A172 (cell line): ENCODE measurements at regions not wholly inside any gene's neighbourhood (a gene's known extent, or its start where the extent isn't known, plus 50 kb on each side); places are given as distances from the start of the nearest gene placed in this dataset.

Source experiments
- DNase-seq: peaks from one replicate; pipeline ENCODE4 v3.0.0-alpha.2; 2015; ENCODE audit warnings: low spot score

DNA sequence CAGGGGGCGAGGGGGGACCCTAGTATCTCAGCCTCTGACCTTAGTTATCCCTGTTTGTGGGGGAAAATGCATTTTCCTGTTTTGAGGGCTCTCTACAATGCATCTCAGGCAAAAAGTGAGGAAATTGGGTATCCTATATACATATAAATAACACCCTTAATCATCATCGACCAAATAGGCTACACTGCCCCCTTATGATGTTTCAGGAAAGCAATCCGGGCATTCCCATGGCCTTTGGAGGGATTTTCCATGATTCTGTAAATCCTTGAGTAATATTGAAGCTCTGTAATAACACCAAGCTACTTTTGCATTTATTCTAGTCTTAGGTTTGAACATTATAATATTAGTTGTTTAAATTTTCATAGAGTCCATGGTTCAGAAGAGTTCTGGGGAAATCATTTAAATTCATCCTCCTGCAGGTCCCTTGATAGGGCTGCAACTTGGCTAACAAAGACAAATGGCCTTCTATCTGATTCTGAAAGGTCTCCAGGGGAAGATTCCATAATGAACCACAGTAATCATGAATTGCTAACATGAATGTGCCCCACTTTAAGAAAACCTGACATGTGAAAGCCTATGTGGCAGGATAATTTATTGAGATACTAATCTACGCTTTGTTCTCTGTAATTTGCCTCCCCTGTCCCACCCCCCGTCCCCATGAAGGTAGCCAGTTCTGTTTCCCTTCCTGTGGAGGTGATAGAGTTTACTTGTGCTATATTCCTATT lies 91.5 kb upstream of the SCOC start:
- DNase-seq, result no peak

DNA sequence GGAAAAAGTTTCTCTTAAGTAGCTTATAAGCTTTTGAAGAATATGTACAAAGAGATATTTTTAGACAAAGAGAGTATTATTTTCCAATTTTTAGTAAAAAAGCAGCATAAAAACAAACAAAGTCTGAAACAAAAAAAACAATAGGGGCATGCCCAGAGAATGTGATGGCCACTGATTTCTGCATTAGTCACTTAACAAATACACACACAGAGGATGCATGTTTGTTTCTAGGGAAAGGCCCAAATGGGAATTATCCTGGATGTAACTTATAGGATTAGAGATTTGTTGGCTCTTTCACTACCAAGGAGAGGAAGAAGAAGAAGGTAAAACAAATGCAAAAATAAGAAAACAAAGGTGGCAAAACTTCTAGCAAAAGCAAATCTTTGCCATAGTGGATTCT lies 95.9 kb upstream of the SCOC start:
- no peak for DNase-seq

DNA sequence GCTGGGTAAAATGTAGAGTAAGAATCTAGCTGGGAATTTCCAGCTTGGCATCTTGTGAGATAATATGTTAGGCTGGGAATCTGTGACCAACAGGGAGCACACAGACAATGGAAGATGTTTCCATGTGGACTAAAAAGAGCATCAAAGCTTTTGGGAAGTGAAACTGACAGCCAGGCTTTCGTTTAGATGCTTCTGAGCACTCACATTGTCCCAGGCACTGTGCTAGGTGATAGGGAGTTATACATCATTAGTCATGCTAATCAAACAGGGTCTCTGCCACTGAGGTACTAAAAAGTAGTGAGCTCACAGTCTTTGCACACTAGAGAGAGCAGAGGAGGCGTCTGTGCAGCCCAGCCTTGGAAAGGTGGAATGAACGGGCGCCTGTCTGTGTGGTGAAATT lies 101.9 kb upstream of the SCOC start:
- no peak for DNase-seq

DNA sequence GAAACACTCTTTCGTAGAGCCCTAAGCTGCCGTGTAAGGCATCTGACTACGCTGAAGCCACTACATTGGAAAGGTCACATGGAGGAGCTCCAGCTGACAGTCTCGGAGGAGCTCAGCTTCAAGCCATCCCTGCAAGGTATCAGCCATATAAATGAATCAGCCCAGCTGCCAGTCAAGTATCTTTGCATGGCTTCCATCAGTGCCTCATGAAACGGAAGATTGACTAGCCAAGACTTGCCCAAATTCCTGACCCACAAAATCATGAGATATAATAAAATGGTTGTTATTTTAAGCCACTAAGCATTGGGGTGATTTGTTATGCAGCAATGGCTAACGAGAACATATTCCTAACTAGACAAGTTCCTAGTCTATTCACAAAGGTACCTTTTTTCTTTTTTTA lies 104.1 kb upstream of the SCOC start:
- DNase-seq, result no peak

DNA sequence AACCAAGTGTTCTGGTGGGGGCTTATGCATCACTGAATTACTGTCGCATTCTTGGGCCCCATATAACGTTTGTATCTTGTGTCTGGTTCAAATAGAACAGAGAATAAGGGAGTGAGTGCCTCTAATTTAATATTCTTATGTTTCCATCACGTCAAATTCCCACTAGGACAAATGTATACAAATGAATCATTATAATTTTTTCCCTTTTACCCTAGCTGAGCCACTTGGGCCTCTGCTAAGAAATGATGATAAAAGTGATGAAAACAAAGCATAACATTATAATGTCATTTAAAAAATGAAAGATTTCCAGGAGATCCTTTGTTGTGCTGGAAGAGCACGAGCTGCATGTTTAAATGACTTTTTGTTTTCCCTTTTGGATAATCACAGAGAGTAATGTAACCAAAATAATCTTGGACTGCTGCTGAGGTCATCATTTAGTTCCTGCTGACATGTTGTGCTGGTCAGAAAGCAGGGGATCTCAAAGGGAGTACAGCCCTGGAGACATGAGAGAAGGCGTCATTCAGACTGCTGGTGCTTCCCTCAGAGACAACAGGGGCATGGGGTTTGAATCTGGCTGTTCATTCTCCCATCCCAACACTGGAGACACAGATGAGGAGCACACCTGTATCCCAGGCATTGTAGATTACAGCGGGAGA lies 105.1 kb upstream of the SCOC start:
- DNase-seq, result no peak

DNA sequence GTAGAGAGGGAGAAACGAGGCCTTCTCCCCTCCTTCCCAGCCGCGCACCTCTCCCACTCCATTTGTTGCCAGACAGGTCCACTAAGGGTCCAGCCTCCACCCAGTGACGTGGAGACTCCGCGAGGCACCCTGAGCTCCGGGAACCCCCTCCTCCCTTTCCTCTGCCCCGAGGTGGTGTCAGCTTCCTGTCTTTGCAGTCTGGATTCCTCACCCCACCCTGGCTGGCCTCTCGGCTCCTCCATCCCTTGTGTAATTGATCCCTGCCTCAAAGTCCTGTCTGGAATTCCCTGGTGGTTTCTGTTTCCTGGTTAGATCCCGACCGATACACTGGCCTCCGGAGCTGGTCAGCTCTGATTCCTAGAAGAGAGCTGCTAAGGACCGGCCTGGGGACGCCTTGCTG lies 105.9 kb upstream of the SCOC start:
- no peak for DNase-seq

DNA sequence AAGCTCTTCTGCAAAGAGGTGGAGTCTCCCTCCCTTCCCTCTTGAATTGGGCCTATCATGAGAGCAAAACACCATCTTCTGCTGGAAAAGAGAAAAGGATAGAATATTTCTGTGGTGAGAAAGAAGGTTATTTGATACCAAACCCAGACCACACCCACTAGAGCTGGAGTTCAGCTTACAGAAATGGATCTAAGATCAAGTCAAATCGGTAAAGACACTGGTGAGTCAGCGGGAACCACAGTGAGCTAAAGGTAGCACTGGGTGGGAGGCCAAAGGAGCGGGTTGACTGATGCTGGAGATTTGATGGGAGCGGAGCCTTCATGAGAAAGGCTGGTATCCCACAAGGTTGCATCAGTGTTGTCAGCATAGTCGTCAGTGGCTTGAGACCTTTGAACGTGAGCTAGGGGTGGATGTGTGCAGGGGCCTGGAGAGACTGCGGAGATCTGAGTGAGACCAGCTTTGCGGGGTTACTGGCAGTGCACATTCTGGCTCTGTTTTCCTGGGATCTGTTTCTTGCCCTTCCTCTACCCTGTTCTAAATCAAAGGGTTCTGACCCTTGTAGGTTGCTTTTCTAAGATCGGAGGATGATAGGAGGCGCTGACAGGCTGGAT lies 106.4 kb upstream of the SCOC start:
- peak; percentile 35 for DNase-seq

DNA sequence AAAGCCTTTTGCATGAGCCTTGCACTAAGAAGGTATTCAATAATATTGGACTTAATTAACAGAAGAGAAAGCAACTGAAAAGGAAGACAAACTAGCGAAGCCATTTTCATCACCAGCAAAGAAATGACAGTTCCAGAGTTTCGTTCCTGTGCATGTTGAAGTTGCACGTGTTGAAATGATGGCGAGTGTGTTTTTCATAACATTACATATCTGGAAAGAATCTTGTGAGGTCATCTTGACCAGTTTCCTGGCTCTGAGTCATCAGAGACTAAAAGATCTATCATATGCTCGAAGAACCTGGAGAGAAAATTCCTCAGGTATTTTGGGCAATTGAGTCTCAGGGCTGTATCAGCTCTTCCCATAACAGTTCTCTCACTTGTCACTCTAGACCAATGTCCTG lies 106.2 kb upstream of the MAML3 start:
- DNase-seq, result peak; percentile 69

DNA sequence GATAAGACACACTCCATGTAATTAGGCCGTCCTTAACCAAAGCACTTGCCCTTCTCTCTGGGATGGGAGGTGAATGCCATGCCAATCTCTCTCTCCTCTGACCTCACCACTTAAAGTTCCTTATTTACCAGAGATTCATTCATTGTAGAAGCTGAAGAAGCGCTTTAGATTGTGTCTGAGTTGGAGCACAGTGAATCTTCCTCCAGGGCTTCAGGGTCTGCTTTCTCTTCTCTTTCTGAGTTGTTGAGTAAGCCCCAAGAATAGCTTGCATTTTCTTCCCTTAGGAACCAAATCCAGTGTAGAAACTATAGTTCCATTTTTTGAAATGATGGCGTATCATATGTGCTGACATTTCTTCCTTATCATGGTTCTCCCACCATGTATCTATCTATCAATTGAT lies 104.5 kb upstream of the MAML3 start:
- no peak for DNase-seq

DNA sequence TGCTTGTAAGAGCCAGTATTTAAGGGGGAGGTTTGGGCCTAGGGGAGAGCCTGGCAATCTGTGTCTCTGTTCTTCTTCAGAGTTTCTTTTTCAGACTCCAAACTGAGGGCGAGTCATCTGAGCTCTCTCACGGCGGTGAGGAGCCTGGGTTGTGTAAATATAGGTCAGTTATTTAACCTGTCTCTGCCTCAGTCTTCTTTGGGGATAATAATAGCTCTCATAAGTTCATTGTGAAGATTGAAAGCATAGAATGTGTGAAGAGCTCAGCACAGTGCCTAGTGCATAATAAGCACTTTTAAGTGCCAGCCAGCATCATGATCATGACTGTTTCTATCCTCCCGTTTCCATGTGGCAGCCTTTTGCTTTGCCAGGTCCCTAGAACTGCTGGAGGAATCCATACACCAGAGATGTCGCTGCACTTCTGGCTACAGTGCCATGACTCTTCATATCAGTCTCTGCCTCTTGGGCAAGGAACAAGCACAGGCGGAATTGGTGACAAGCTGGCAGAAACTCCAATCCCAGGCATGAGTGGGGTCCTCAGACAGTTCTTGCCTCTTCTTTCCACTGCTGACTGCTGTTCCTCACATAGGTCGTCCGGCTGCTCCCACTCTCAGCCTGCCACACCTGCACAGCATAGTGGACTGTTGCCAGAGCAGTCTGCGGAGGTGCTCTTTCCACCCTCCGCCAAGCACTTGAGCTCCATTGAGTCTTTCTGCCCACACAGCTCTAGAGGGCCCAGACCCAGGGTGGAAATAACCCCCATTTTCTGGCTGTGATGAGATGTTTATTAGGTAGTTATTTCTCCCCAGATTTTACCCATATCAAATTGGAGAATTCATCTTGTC lies 103.7 kb upstream of the MAML3 start:
- no peak for DNase-seq

DNA sequence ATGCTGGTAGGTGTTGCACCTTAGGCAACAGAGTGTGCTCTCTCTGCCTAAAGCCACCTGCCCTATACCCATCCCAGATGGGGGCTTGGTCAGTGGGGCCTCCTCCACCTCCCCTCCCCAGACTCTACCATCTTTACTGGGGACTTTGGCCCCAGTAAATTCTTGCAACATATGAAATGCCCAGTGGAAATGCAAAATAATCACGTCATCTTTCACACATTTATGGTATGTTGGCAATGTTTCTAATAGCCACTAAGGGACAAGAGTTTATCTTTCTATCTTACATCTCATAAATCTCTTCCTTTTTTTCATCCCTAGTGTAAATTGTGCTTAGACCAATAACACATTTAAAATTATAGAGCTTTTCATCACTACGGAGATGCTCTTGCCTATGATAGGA lies 103.0 kb upstream of the MAML3 start:
- DNase-seq, result peak; percentile 73

DNA sequence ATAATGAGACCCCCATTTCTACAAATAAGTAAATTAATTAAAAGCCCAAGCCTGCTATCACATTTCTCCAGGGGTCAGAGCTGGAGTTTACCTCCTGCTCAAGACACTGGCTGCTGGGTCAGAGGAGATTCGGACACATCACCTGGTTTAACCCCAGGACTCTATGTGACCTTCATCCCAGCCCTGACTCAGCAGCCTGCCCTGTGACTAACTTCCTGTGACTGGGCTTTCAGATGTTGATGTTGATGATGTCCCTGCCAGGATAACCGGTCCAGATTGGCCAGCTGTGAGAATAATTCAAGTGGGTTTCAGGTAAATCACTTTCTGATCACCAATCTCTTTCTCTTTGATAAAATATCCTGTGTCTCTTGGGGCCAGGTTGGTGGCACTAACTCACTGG lies 102.4 kb upstream of the MAML3 start:
- peak; percentile 87 for DNase-seq

DNA sequence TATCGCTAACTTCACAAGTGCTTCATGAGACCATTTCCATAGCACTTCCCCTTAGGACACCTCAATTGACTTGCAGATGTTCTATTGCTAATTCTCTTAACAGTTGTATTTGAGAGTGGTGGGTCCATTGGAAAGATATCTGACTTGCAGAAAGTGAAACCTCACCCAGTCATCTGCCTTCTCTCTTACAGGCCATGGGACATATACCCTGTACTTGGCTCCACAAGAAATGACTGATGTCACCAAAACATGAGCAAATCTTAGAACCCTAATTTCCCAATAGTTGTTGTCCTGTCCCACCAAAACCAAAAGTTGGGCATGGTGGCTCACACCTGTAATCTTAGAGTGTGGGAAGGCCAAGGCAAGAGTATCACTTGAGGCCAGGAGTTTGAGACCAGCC lies 101.9 kb upstream of the MAML3 start:
- no peak for DNase-seq

DNA sequence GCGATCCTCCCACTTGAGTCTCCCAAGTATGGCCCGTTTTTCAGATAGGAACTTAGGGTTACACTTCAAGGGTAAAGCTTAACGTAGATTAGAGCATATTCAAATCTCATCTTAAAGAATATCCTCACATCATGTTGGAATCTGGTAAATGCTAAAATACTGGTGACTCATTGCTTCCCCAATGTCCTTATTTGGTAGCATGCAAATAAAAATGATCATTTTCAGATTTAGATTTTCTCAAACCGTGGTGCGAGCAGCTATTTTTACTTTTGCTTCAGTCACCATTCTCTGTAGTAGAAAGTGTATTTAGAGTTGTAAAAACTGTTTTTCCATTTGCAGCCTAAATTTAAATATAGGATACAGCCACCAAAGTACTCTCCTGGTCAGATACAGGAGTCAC lies 101.5 kb upstream of the MAML3 start:
- no peak for DNase-seq

DNA sequence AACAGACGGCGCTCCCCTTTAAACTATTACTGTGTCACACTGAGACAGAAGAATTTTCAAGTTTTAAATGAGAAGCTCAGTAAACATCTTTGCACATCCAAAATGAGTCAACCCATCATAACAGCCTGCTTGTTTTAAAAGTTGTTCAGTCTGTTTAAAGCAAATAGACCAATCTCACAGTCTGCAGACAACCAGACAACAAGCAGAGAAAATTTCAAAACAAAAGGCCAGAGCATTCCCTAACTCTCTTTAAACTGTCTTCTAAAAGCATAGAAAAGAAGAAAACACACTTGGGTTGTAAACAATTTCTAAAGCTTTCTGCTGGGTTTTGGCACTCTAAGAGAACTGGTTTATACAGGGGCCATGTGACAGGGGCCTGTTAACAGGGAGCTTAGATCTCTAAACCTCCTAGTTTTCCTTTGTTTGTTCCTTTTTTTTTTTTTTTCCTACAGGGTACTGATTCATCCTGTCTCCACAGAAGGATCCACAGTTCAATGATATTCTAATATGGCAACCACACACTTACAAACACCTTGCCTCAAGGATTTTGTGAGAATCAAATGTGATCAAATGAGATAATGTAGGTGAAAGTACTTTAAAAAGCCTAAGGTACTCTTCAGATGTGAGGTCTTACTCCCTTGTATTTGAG lies 100.8 kb upstream of the MAML3 start:
- no peak for DNase-seq

DNA sequence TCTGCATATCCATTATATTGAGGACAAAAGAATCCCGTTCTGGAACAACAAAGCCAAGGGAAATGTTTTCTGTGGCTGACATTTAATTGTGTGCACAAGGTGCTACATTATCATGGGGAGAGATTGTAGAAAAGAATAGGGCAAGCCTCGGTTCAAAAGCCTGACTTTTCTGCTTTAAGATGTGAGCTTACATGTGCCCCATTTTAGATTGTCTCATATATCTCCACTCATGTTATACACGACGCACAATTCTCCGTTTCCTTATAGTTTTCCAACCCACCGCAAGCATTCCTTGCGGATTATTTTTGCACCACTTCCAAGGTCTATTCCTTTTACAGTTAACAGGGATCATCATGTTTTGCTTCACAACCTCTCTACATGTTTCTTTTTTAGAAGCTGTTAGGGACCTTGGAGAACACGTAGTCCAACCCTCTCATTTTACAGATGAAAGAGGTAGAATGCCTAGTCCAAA lies 99.6 kb upstream of the MAML3 start:
- no peak for DNase-seq

DNA sequence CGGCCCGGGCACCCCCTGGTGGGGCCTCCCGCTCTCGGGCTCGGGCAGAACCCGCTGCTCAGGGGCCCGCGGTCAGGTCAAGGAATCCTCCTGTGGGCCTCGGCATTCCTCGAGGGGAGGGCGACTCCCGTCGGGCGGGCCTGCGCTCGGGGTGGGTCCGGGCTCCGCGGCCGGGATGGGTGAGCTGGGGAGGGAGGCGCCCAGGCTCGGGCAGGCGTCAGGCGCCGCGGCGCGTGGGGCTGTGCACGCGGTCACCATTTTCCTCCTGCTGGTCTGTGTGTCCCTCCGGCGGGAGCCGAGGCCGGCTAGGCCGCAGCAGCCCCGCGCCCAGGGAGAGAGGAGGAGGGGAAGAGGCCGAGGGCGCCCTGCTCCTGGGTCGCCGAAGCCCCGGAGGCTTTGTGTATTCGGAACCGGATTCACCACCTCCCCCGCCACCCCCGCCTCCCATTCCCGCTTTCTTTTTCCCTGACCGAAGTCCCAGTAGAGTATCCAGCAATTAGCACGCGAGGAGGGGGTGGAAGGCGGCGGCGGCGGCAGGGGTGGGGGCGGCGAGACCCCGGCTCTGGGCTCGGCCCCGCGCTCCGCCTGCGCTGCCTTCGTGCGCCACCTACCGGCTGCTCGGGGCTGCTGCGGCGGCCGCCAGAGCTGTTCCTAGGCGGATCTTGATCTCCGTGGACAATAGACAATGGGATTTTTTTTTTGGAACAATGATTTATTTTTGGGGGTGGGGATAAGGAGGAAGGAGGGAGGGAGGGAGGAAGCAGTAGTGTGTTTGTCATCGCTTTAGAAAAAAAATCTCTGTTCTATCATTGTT lies 99.0 kb upstream of the MAML3 start:
- DNase-seq, result peak; percentile 55

DNA sequence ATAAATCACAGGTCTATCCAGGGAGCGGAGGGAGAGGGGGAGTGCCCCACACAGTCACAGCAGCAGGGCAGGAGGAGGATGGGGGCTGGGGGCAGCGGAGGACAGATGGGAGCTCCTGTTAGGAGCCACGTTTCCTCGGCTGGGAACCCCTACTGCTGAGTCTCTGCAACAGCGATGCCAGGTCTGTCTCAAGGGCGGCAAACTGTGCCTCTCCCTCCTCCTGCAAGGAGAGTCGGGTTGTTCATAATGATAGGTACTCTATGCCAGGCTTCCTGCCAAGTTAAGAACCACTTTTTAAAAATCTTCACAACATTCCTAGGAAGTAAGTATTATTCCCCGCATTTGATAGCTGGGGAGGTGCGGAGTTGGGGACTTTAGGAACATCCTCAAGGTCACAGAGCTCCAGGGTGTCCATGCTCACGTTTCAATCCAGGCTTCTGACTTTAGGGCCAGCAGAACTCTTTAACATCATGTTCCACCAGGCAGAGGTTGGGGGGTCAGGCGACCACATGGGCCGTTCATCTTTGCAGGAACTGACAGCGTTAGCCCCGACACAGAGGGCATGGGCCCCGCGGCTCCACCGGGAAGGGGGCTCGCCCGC lies 98.3 kb upstream of the MAML3 start:
- no peak for DNase-seq

DNA sequence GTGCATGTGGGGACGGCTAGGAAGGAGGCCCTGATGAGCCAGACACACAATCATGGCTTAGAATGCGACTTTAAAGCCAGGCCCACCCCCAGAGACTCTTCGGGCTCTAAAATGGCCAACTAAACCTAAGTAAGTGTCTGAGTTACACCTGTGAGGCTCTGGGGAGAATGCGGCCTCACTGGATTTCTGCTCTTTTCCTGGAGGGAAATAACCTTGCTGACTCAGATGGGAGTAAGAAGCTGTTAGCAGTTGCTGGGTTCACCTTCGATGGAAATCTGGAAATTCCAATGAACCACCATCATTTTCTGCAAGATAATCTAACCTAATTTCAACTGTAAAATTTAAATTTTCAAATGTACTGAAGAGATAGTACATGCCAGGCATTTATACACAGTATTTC lies 97.6 kb upstream of the MAML3 start:
- DNase-seq, result no peak

DNA sequence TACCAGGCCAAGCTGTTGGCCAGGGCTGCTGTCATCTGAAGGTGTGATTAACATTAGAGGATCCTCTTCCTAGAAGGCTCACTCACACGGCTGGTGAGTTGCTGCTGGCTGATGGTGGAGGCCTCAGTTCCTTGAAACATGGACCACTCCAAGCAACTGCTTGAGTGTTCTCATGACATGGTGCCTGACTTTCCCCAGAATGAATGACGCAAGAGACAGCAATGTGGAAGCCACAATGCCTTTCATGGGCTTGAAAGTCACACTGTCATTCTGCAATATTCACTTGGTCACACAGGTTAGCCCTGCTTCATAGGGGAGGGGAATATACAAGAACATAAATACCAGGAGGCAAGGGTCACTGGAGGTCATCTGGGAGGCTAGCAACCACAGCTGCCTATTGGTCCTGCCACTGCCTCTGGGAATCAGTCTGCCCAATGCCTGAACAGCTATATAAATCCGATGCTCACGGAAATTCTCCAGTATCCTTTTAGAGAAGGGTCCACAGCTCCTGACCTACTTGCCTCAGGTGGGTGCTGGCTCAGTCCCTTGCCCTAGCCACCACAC lies 97.1 kb upstream of the MAML3 start:
- no peak for DNase-seq
